HEK293 (cell line): ENCODE measurements at regions not wholly inside any gene's neighbourhood (a gene's known extent, or its start where the extent isn't known, plus 50 kb on each side); places are given as distances from the start of the nearest gene placed in this dataset.
A peak's percentile ranks its signal among the peaks of the same experiment; 100 is the strongest.

ENCODE experiments used
- CTCF ChIA-PET: fragments of 350-600 bp; formaldehyde crosslinking; extraction: SDS; loops from one replicate; lab custom pipeline; 2021; ENCODE audit warnings: antibody characterized with exemption; lab: Yijun Ruan, JAX
- POLR2A ChIA-PET: fragments of 300-600 bp; formaldehyde crosslinking; extraction: SDS; loops from one replicate; lab custom pipeline; 2020; ENCODE audit warnings: antibody characterized with exemption, inconsistent platforms; lab: Yijun Ruan, JAX
- H3K27ac ChIP-seq: fragments of 200-500 bp; sonication (Bioruptor generic); 2 replicates; pipeline ENCODE4 v1.5.1; 2014; ENCODE audit warnings: low read depth, low read length, control low read depth, inconsistent platforms; ENCODE audit errors: extremely low read depth
- H3K36me3 ChIP-seq, 2 experiments: fragments of 200-500 bp in 1 of 2; sonication (Bioruptor generic) in 1 of 2; 1 replicate in 1 of 2; 2 replicates in 1 of 2; pipeline ENCODE4 v1.5.1; 2014 to 2017; ENCODE audit warnings: inconsistent platforms in 2 of 2, low read length in 2 of 2; ENCODE audit not compliant: control insufficient read depth in 2 of 2, insufficient read depth in 1 of 2
- H3K4me1 ChIP-seq: fragments of 200-500 bp; sonication (Bioruptor generic); 2 replicates; pipeline ENCODE4 v1.5.1; 2014; ENCODE audit warnings: mild to moderate bottlenecking, low read length, inconsistent platforms; ENCODE audit not compliant: control insufficient read depth, insufficient read depth
- H3K4me3 ChIP-seq: 2 replicates; pipeline ENCODE4 v1.5.1; 2011; ENCODE audit warnings: low read depth, mild to moderate bottlenecking, control low read depth, low read length, moderate library complexity
- H3K9me3 ChIP-seq: fragments of 200-500 bp; sonication (Bioruptor generic); 2 replicates; pipeline ENCODE4 v1.5.1; 2014; ENCODE audit warnings: low read depth, low read length, inconsistent platforms; ENCODE audit not compliant: control insufficient read depth, insufficient read depth
- GFI1B ChIP-seq: fragments of 450-650 bp; formaldehyde crosslinking; IDR thresholded peaks from 2 replicates; pipeline ENCODE4 v1.5.1; 2016; ENCODE audit warnings: missing biosample characterization, missing genetic modification characterization
- GLI2 ChIP-seq: fragments of 450-650 bp; formaldehyde crosslinking; IDR thresholded peaks from 2 replicates; pipeline ENCODE4; 2017; ENCODE audit warnings: missing biosample characterization, missing genetic modification characterization, low read depth, borderline replicate concordance
- IKZF3 ChIP-seq: fragments of 450-650 bp; IDR thresholded peaks from 2 replicates; pipeline ENCODE4 v1.5.0; 2018; ENCODE audit warnings: missing biosample characterization, mild to moderate bottlenecking, missing genetic modification characterization, moderate library complexity
- INSM2 ChIP-seq: fragments of 450-650 bp; formaldehyde crosslinking; IDR thresholded peaks from 2 replicates; pipeline ENCODE4 v1.5.1; 2016; ENCODE audit warnings: missing biosample characterization, missing genetic modification characterization
- SP3 ChIP-seq: fragments of 450-650 bp; formaldehyde crosslinking; IDR thresholded peaks from 2 replicates; pipeline ENCODE4 v1.5.1; 2016; ENCODE audit warnings: missing biosample characterization, missing genetic modification characterization
- YY2 ChIP-seq: fragments of 450-650 bp; formaldehyde crosslinking; IDR thresholded peaks from 2 replicates; pipeline ENCODE4 v1.5.1; 2016; ENCODE audit warnings: missing biosample characterization, missing genetic modification characterization
- ZBTB20 ChIP-seq: fragments of 450-650 bp; formaldehyde crosslinking; IDR thresholded peaks from 2 replicates; pipeline ENCODE4 v1.5.1; 2016; ENCODE audit warnings: missing biosample characterization, missing genetic modification characterization
- ZFHX2 ChIP-seq: fragments of 450-650 bp; formaldehyde crosslinking; conservative IDR thresholded peaks from 2 replicates; pipeline ENCODE4 v1.5.1; 2016; ENCODE audit warnings: missing biosample characterization, missing genetic modification characterization
- ZFP69B ChIP-seq: fragments of 450-650 bp; formaldehyde crosslinking; IDR thresholded peaks from 2 replicates; pipeline ENCODE4 v1.5.1; 2016; ENCODE audit warnings: missing biosample characterization, missing genetic modification characterization
- ZNF114 ChIP-seq: fragments of 450-650 bp; formaldehyde crosslinking; IDR thresholded peaks from 2 replicates; pipeline ENCODE4 v1.5.0; 2017; ENCODE audit warnings: missing biosample characterization, missing genetic modification characterization
- ZNF184 ChIP-seq: fragments of 450-650 bp; IDR thresholded peaks from 2 replicates; pipeline ENCODE4 v1.5.1; 2018; ENCODE audit warnings: missing biosample characterization, mild to moderate bottlenecking, missing genetic modification characterization
- ZNF311 ChIP-seq: fragments of 450-650 bp; formaldehyde crosslinking; IDR thresholded peaks from 2 replicates; pipeline ENCODE4 v1.5.1; 2017; ENCODE audit warnings: missing biosample characterization, missing genetic modification characterization, borderline replicate concordance
- ZNF335 ChIP-seq: fragments of 450-650 bp; formaldehyde crosslinking; conservative IDR thresholded peaks from 2 replicates; pipeline ENCODE4 v1.5.1; 2016; ENCODE audit warnings: missing biosample characterization, missing genetic modification characterization
- ZNF510 ChIP-seq: fragments of 450-650 bp; formaldehyde crosslinking; IDR thresholded peaks from 2 replicates; pipeline ENCODE4 v1.5.1; 2018; ENCODE audit warnings: mild to moderate bottlenecking, missing genetic modification characterization, missing biosample characterization; ENCODE audit not compliant: insufficient replicate concordance
- ZNF514 ChIP-seq: fragments of 450-650 bp; formaldehyde crosslinking; IDR thresholded peaks from 2 replicates; pipeline ENCODE4 v1.5.1; 2016; ENCODE audit warnings: missing biosample characterization, missing genetic modification characterization
- ZNF544 ChIP-seq: fragments of 450-650 bp; formaldehyde crosslinking; IDR thresholded peaks from 2 replicates; pipeline ENCODE4 v1.5.0; 2017; ENCODE audit warnings: missing biosample characterization, missing genetic modification characterization
- ZNF596 ChIP-seq: fragments of 450-650 bp; IDR thresholded peaks from 2 replicates; pipeline ENCODE4 v1.5.0; 2018; ENCODE audit warnings: missing biosample characterization, mild to moderate bottlenecking, missing genetic modification characterization, moderate library complexity
- ZNF626 ChIP-seq: fragments of 450-650 bp; sonication (Bioruptor Pico); formaldehyde crosslinking; IDR thresholded peaks from 2 replicates; pipeline ENCODE4 v1.5.1; 2018; ENCODE audit warnings: missing biosample characterization, missing genetic modification characterization, inconsistent platforms
- ZNF777 ChIP-seq: fragments of 450-650 bp; formaldehyde crosslinking; IDR thresholded peaks from 2 replicates; pipeline ENCODE4 v1.5.1; 2017; ENCODE audit warnings: missing biosample characterization, missing genetic modification characterization, borderline replicate concordance
- ZNF843 ChIP-seq: fragments of 450-650 bp; formaldehyde crosslinking; IDR thresholded peaks from 2 replicates; pipeline ENCODE4 v1.5.1; 2016; ENCODE audit warnings: missing biosample characterization, missing genetic modification characterization
- TF ChIP-seq, protein P1 (sequence below): fragments of 450-650 bp; formaldehyde crosslinking; IDR thresholded peaks from 2 replicates; pipeline ENCODE4 v1.5.1; 2016; ENCODE audit warnings: missing biosample characterization, missing genetic modification characterization
- TF ChIP-seq, protein P2 (sequence below): fragments of 450-650 bp; formaldehyde crosslinking; IDR thresholded peaks from 2 replicates; pipeline ENCODE4 v1.5.1; 2016; ENCODE audit warnings: missing biosample characterization, missing genetic modification characterization
- TF ChIP-seq, protein P3 (sequence below): fragments of 450-650 bp; formaldehyde crosslinking; IDR thresholded peaks from 2 replicates; pipeline ENCODE4 v1.5.1; 2017; ENCODE audit warnings: missing biosample characterization, missing genetic modification characterization

GRCh38 chr2:126778561-126779501 lies 119.9 kb upstream of the TEX51 start:
- H3K36me3 ChIP-seq = no peaks in the 10 kb centered on the region
- CTCF ChIA-PET = interaction anchor here (0.7 to 3.8 kb wide), 8 partner anchors 9 to 534 kb away, joined by 3 to 41 read pairs (median 3); no protein-coding TSS in a partner anchor
- no peaks in the 10 kb centered on the region for H3K9me3 ChIP-seq
- H3K4me3 ChIP-seq = no peak overlapping the region
- no peak overlapping the region for H3K27ac ChIP-seq
- POLR2A ChIA-PET = no interaction called here
- H3K4me1 ChIP-seq = no peaks in the 10 kb centered on the region
- TF ChIP-seq, protein P1, sequence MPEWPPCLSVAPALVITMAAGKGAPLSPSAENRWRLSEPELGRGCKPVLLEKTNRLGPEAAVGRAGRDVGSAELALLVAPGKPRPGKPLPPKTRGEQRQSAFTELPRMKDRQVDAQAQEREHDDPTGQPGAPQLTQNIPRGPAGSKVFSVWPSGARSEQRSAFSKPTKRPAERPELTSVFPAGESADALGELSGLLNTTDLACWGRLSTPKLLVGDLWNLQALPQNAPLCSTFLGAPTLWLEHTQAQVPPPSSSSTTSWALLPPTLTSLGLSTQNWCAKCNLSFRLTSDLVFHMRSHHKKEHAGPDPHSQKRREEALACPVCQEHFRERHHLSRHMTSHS (tag by site-specific recombination) = no peak
- TF ChIP-seq SP3 (tag by site-specific recombination) = no peak
- TF ChIP-seq ZFHX2 (tag by site-specific recombination) = no peak
- no peak for TF ChIP-seq ZNF544
- TF ChIP-seq ZNF843 = no peak
- TF ChIP-seq ZNF626 (tag by site-specific recombination) = no peak
- TF ChIP-seq GFI1B (tag by site-specific recombination) = no peak
- TF ChIP-seq, all 188 proteins: peak for 0

DNA sequence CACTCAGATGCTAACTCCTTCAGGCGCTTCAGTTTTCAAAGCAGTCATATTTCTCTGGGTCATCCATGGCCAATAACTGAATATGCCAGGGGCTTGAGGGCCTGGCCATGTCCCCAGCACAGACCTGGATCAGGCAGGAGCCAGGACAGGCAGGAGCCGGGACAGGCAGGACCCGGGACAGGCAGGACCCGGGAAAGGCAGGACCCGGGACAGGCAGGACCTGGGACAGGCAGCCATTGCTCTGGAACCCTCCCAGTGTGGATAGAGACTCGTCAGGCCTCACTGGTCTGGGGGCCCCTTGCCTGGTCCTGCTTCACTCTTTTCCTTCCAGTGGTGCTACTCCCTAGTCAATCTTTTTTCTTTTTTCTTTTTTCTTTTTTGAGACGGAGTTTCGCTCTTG lies 117.5 kb upstream of the TEX51 start:
- TF ChIP-seq ZNF510 (tag by site-specific recombination) (no peak), ZNF335 (tag by site-specific recombination) (peak; percentile 85)
- Histone ChIP-seq H3K36me3 (no peaks in the 10 kb centered on the region), H3K9me3 (no peaks in the 10 kb centered on the region), H3K27ac (no peak overlapping the region), H3K4me3 (no peak overlapping the region), H3K4me1 (no peaks in the 10 kb centered on the region)
- POLR2A ChIA-PET = no interaction called here
- CTCF ChIA-PET = no interaction called here

GRCh38 chr2:126781806-126782205 lies 116.9 kb upstream of the TEX51 start:
- Histone ChIP-seq H3K27ac (no peak overlapping the region), H3K9me3 (no peaks in the 10 kb centered on the region), H3K4me1 (no peaks in the 10 kb centered on the region), H3K36me3 (no peaks in the 10 kb centered on the region), H3K4me3 (no peak overlapping the region)
- no peak for TF ChIP-seq ZNF114 (tag by site-specific recombination)
- TF ChIP-seq, protein P2, sequence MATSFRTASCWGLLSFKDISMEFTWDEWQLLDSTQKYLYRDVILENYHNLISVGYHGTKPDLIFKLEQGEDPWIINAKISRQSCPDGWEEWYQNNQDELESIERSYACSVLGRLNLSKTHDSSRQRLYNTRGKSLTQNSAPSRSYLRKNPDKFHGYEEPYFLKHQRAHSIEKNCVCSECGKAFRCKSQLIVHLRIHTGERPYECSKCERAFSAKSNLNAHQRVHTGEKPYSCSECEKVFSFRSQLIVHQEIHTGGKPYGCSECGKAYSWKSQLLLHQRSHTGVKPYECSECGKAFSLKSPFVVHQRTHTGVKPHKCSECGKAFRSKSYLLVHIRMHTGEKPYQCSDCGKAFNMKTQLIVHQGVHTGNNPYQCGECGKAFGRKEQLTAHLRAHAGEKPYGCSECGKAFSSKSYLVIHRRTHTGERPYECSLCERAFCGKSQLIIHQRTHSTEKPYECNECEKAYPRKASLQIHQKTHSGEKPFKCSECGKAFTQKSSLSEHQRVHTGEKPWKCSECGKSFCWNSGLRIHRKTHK (tag by site-specific recombination) = no peak
- TF ChIP-seq ZNF184 (tag by site-specific recombination) = no peak
- no peak for TF ChIP-seq ZNF311 (tag by site-specific recombination)
- no peak for TF ChIP-seq ZNF514
- TF ChIP-seq GLI2 (tag by site-specific recombination) = no peak
- ChIA-PET CTCF (interaction anchor here (0.6 kb wide), 1 partner anchor 1439 kb away, joined by 4 read pairs; no protein-coding TSS in a partner anchor), POLR2A (no interaction called here)

GRCh38 chr2:126782648-126783047 lies 116.0 kb upstream of the TEX51 start:
- Histone ChIP-seq H3K4me1 (no peaks in the 10 kb centered on the region), H3K9me3 (no peaks in the 10 kb centered on the region), H3K36me3 (no peaks in the 10 kb centered on the region), H3K4me3 (no peak overlapping the region), H3K27ac (no peak overlapping the region)
- POLR2A ChIA-PET = no interaction called here
- CTCF ChIA-PET = no interaction called here
- TF ChIP-seq ZBTB20 (no peak), IKZF3 (tag by site-specific recombination) (no peak), ZNF777 (tag by site-specific recombination) (no peak), ZFP69B (tag by site-specific recombination) (no peak), ZNF510 (tag by site-specific recombination) (no peak), INSM2 (tag by site-specific recombination) (no peak), ZNF596 (no peak), YY2 (tag by site-specific recombination) (no peak)
- TF ChIP-seq, protein P3, sequence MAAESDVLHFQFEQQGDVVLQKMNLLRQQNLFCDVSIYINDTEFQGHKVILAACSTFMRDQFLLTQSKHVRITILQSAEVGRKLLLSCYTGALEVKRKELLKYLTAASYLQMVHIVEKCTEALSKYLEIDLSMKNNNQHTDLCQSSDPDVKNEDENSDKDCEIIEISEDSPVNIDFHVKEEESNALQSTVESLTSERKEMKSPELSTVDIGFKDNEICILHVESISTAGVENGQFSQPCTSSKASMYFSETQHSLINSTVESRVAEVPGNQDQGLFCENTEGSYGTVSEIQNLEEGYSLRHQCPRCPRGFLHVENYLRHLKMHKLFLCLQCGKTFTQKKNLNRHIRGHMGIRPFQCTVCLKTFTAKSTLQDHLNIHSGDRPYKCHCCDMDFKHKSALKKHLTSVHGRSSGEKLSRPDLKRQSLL (tag by site-specific recombination) = no peak
